Muscle of leg (tissue), 3 donors: ENCODE measurements at regions not wholly inside any gene's neighbourhood (a gene's known extent, or its start where the extent isn't known, plus 50 kb on each side); places are given as distances from the start of the nearest gene placed in this dataset.
A peak's percentile ranks its signal among the peaks of the same experiment; 100 is the strongest.

ENCODE experiments used
- DNase-seq: peaks from one replicate; pipeline ENCODE4 v3.0.0; 2013
- H3K27ac ChIP-seq: one replicate; pipeline ENCODE4 v1.5.1; 2013; ENCODE audit warnings: mild to moderate bottlenecking, low read length, control low read depth
- H3K27me3 ChIP-seq: one replicate; pipeline ENCODE4 v1.6.1; 2013; ENCODE audit warnings: low read length; ENCODE audit not compliant: control insufficient read depth, insufficient read depth
- H3K36me3 ChIP-seq: one replicate; pipeline ENCODE4 v1.6.1; 2013; ENCODE audit warnings: low read length; ENCODE audit not compliant: control insufficient read depth, insufficient read depth
- H3K4me1 ChIP-seq: one replicate; pipeline ENCODE4 v1.6.1; 2013; ENCODE audit warnings: low read length; ENCODE audit not compliant: control insufficient read depth, insufficient read depth
- H3K4me3 ChIP-seq: one replicate; pipeline ENCODE4 v1.5.1; 2013; ENCODE audit warnings: low read length, control low read depth
- H3K9me3 ChIP-seq: replicated peaks from 2 replicates; pipeline ENCODE4 v1.6.1; 2013; ENCODE audit warnings: low read depth, low read length; ENCODE audit not compliant: control insufficient read depth
- WGBS: methylation state at CpG from one replicate; pipeline ENCODE4 v1.1.5; 2013; ENCODE audit warnings: missing lambda C conversion rate; ENCODE audit not compliant: insufficient coverage; 5-methylcytosine and 5-hydroxymethylcytosine counted together

DNA sequence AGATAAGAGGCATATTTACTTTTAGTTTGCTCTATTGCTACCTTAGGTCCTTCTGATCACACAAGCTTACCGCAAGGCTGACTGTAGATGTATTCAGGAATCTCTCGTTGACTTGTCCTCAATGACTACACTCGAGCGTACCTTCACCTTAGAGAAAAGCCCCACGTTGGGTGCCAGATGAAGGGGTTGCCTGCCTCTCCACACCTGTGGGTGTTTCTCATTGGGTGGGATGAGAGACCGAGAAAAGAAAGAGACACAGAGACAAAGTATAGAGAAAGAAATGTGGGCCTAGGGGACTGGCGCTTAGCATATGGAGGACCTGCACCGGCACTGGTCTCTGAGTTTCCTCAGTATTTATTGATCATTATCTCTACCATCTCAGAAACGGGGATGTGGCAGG lies 51.8 kb downstream of the ASCL4 start:
- no peak overlapping the region for H3K27ac ChIP-seq
- peaks cover 8% of the 10 kb centered on the region for H3K9me3 ChIP-seq
- H3K27me3 ChIP-seq, result no peaks in the 10 kb centered on the region
- 18% methylated on average over 2 of the region's 9 CpGs for WGBS
- no peaks in the 10 kb centered on the region for H3K36me3 ChIP-seq
- no peak for DNase-seq
- H3K4me3 ChIP-seq, result no peak overlapping the region
- H3K4me1 ChIP-seq, result no peaks in the 10 kb centered on the region

DNA sequence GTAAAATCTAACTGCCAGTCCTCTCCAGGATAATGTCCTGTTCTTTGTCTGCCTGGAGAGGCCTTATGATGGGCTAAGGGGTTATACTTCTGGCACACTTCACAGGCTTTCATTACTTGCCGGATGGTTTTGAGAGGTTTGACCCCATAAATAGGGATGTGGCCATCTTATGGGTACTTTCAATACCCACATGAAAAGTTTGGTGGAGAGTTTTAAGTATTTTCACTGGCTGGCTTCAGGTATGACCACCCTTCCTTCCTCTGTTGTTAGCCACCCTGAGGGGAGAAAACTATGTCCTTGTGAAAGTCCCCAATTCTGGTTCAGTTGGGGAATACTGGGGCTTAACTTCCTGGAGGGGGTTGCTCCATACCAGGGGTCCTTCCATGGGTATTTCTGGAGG lies 54.8 kb downstream of the ASCL4 start:
- no peak overlapping the region for H3K4me3 ChIP-seq
- H3K4me1 ChIP-seq, result no peaks in the 10 kb centered on the region
- H3K27me3 ChIP-seq, result peaks cover 5% of the 10 kb centered on the region
- no peak for DNase-seq
- peaks cover 8% of the 10 kb centered on the region for H3K9me3 ChIP-seq
- H3K27ac ChIP-seq, result no peak overlapping the region
- WGBS, result no CpG with 5 or more reads among the region's 1 CpG
- no peaks in the 10 kb centered on the region for H3K36me3 ChIP-seq

DNA sequence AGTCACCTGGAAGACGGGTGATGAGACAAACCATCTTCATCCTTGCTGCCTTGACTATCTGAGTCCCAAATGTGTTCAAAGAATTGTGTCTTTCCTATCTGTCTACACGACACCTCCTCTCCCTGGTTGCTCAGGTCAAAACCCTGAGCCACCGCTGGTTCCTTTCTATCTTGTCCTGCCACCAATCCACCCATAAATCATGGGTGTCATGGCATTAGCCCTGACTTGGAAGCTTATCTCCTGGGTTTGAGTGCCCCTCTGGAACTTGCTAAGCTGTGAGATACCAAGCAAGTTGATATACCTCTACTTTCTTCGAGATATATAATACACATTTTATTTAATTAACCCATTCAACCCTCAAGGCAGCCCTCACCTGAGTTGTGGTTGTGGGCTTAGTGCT lies 57.9 kb downstream of the ASCL4 start:
- Histone ChIP-seq H3K27me3 (peaks cover 5% of the 10 kb centered on the region), H3K9me3 (no peaks in the 10 kb centered on the region), H3K4me1 (no peaks in the 10 kb centered on the region), H3K4me3 (no peak overlapping the region), H3K36me3 (no peaks in the 10 kb centered on the region), H3K27ac (no peak overlapping the region)
- DNase-seq, result no peak
- WGBS, result 54% methylated on average over 3 of the region's 4 CpGs

DNA sequence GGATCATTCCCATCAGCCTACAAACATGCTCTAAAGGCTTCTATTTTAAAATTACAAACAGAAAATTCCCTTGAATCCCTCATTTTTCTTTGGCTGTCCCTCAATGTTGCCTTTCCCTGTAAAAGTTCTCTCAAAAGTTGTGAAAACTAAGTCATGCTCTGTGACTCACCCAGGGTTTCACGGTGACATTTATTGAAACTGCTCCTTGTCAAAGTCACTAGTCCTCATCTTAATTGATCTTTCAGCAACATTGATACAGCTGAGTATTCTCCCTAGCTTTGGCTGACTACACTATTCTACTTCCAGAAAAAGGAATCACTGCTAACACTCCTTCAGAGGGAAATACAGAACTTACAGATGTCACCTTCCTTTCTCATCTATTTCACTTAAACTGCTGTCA lies 65.7 kb downstream of the ASCL4 start:
- WGBS, result 67% methylated on average over 1 of the region's 1 CpG
- Histone ChIP-seq H3K27me3 (peaks cover 30% of the 10 kb centered on the region), H3K27ac (no peak overlapping the region), H3K4me1 (peaks cover 4% of the 10 kb centered on the region), H3K36me3 (no peaks in the 10 kb centered on the region), H3K9me3 (no peaks in the 10 kb centered on the region), H3K4me3 (no peak overlapping the region)
- DNase-seq, result no peak

DNA sequence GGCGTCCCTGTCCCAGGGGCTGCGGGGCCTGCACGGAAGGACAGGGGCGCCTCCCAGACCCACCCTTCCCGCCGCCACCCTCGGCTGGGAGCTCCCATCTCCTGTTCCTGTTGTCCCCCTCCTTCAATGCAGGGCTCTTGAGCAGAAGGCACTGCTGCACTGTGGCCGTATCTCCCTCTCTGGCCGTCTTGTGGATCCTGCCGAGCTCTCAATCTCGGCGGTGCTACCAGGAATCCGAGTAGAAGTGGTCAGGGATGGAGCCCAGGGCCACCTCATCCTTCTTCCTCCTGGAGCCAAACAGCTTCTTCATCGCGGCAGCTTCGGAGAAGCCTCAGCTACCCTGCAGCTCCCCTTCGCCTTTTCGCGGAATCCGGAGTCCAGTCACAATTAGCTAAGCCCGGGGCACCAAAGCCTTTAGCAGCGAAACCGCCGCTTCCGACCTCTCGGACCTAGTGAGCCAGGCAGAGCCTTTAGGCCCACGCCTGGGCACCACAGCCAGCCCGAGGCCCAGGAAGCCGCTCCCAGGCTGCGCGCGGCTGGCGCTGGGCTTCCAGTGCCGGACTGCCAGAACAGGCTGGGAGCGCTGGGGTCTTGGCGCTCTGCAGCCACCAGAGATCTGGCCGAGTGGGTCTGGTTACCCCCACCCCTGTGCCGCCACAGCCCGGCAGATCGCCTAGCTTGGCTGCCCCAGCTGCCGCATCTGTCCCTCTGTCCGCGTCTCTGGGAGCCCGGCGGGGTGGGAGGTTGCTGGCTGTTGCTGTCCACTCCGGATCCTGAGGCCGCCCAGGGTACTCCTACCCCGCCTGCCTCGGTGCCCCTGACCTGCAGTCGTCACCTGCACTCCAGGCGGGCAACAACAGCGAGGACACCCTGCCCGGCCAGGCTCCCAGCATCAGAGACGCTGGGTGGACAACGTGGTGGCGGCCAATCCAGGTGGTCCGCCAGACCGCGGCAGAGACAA lies 69.1 kb downstream of the ASCL4 start:
- H3K27me3 ChIP-seq, result peaks cover 57% of the 10 kb centered on the region
- WGBS, result 2% methylated on average over 58 of the region's 59 CpGs
- DNase-seq, result no peak
- H3K4me1 ChIP-seq, result peaks cover 4% of the 10 kb centered on the region
- no peaks in the 10 kb centered on the region for H3K36me3 ChIP-seq
- H3K4me3 ChIP-seq, result no peak overlapping the region
- no peaks in the 10 kb centered on the region for H3K9me3 ChIP-seq
- no peak overlapping the region for H3K27ac ChIP-seq

DNA sequence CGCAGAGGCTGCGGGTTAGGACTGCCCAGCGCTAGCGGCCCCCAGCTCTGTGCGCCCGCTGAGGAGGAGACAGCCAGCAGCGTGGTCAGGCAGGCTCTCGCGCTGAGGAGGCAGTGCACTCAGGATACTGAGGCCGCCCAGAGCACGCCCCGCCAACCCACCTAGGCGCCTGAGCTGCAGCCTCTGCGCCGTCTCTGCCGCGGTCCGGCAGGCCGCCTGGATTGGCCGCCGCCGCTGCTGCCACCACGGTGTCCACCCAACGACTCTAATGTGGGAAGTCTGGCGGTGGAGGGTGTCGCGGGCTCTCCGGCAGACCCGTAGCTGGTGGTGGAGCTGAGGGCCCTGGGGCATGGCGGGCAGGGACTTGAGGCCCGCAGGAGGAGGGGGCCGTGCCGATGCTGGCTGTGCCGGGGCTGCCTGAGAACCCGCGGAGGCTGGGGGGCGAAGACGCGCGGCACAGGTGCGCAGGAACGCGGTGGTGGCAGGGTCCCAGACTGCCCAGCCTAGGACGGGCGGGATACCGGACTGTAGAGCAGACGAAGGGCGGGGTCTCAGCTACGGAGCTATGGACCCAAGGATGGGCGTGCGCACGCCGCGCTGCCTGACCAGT lies 69.9 kb downstream of the ASCL4 start:
- H3K4me3 ChIP-seq, result no peak overlapping the region
- peaks cover 61% of the 10 kb centered on the region for H3K27me3 ChIP-seq
- no peak overlapping the region for H3K27ac ChIP-seq
- WGBS, result under 1% methylated on average over 53 of the region's 54 CpGs
- H3K4me1 ChIP-seq, result peaks cover 4% of the 10 kb centered on the region
- H3K36me3 ChIP-seq, result no peaks in the 10 kb centered on the region
- DNase-seq, result no peak
- no peaks in the 10 kb centered on the region for H3K9me3 ChIP-seq

DNA sequence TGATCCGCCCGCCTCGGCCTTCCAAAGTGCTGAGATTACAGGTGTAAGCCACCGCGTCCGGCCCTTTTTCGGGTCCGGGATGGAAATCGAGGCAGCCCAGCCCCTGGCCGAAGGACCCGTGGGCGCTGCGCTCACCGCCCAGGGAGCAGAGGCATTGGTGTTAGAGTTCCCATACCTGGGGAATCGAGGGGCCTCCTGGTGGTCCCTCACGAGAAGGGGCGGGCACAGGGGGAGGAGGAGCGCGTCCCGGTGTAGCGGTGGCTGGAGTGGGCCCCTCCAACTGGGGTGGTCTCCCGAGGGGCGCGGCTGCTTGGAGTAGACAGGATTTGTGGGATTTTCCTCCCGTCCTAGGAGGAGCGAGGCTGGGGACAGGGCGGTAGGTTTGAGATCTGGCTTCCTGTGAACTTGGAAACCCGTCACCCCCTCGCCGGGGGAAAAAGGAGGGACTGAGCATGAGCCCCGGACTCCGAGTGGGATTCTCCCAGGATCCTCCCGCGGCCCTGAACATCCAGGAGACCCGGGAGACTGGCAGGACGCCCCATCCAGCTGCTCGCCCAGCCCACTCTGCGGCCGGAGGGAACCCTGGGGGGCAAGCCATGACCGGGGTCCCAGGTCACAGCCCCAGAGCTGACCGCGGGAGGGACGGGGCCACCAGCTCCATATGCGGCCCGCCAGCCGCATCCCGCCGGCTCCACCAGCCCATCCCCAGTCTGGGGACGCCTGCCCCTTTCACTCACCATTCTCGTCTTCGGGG lies 70.9 kb downstream of the ASCL4 start:
- H3K27ac ChIP-seq, result no peak overlapping the region
- no peak for DNase-seq
- H3K9me3 ChIP-seq, result no peaks in the 10 kb centered on the region
- no peak overlapping the region for H3K4me3 ChIP-seq
- 7% methylated on average over 48 of the region's 51 CpGs for WGBS
- H3K36me3 ChIP-seq, result no peaks in the 10 kb centered on the region
- H3K27me3 ChIP-seq, result peaks cover 63% of the 10 kb centered on the region
- peaks cover 4% of the 10 kb centered on the region for H3K4me1 ChIP-seq

DNA sequence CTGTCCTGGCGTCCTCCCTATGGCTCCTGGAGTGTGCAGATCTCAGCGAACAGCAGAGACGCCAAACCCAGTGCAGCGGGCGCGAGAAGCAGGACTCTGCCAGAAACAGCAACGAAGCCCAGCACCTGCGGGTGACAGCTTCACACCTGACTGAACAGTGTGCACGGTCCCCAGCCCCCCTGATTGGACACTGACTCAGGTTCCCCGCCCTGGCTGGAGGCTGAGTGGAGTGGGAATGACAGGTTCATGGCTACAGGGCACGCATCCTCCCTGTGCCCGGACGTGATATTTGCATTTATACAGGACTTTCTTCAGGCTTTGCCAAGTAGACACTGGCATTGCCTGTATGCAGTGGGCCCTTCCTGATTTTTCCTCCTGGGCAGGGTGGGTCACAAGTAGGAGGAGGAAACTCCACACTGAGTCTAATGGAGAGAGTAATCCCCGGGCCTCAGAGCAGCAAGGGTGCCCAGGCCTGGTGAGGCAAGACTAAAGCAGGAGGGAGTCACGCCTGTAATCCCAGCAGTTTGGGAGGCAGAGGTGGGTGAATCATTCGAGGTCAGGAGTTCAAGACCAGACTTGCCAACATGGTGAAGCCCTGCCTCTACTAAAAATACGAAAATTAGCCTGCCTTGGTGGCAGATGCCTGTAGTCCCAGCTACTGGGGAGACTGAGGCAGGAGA lies 71.6 kb downstream of the ASCL4 start:
- H3K27me3 ChIP-seq, result peaks cover 58% of the 10 kb centered on the region
- 45% methylated on average over 17 of the region's 17 CpGs for WGBS
- no peaks in the 10 kb centered on the region for H3K36me3 ChIP-seq
- no peak for DNase-seq
- H3K4me1 ChIP-seq, result peaks cover 4% of the 10 kb centered on the region
- no peak overlapping the region for H3K27ac ChIP-seq
- H3K9me3 ChIP-seq, result no peaks in the 10 kb centered on the region
- H3K4me3 ChIP-seq, result no peak overlapping the region

DNA sequence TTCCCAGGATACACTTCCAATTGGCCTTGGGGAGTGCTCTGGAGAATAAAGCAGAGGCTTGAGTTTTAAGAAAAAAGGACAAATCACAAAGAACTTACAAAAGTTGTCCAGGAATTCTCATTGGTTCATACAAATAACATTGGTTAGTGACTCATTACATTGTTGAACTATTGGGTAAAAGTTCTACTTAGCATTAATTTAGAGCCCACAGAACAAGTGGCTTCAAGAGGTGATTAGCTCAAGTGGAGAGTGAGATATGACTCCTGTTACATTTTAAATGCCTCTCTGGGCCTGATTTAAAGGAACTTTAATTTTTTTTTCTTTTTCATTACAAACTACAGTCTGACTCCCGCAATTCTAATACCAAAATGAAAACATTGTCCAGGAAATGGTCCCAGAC lies 72.9 kb downstream of the ASCL4 start:
- Histone ChIP-seq H3K4me1 (peaks cover 4% of the 10 kb centered on the region), H3K9me3 (no peaks in the 10 kb centered on the region), H3K27me3 (peaks cover 58% of the 10 kb centered on the region), H3K4me3 (no peak overlapping the region), H3K27ac (no peak overlapping the region), H3K36me3 (no peaks in the 10 kb centered on the region)
- 57% methylated on average over 1 of the region's 1 CpG for WGBS
- no peak for DNase-seq

DNA sequence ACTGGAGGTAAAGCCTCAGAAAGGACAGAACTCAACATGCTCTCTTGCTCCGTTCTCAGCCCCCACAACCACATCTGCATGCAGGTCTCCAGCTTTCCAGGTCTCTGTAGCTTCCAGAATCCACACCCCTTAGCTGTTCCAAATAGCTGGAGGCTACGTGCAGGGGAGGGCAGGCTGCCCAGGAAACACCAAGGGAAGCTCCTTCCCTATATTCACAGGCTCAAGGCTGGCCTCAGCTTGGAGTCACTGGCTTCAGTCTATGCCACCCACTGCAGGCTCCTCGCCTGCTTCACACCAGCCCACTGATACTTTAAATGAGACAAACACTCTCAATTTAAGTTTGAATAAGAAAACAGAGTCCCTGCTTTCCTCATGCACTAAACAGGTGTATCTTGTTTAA lies 73.3 kb downstream of the ASCL4 start:
- peak; percentile 3 for DNase-seq
- Histone ChIP-seq H3K4me3 (no peak overlapping the region), H3K27ac (no peak overlapping the region), H3K9me3 (no peaks in the 10 kb centered on the region), H3K36me3 (no peaks in the 10 kb centered on the region), H3K4me1 (peaks cover 4% of the 10 kb centered on the region), H3K27me3 (peaks cover 56% of the 10 kb centered on the region)
- WGBS, result 0% methylated on average over 1 of the region's 3 CpGs
